ENCODE measurements at regions not wholly inside any gene's neighbourhood (a gene's known extent, or its start where the extent isn't known, plus 50 kb on each side); places are given as distances from the start of the nearest gene placed in this dataset.

GRCh38 chr11:37597776-37598175 lies 999.7 kb upstream of the RAG2 start:
- Mint-ChIP-seq H3K9me3 (ENCODE audit: low read depth) (peaks cover 6% of the 10 kb centered on the region), H3K27ac (ENCODE audit: unreplicated experiment) (no peak overlapping the region), H3K36me3 (ENCODE audit: low read depth) (peaks cover 2% of the 10 kb centered on the region), H3K4me3 (ENCODE audit: unreplicated experiment) (no peak overlapping the region), H3K4me1 (ENCODE audit: low read depth) (no peaks in the 10 kb centered on the region), H3K27me3 (ENCODE audit: low read depth) (no peaks in the 10 kb centered on the region)
- TF ChIP-seq CTCF (IDR thresholded peaks at IDR 0.05): no peak
- no peak for DNase-seq (ENCODE audit: low spot score)

GRCh38 chr11:37595845-37596244 lies 997.8 kb upstream of the RAG2 start:
- H3K27me3 Mint-ChIP-seq (ENCODE audit: low read depth): no peaks in the 10 kb centered on the region
- H3K9me3 Mint-ChIP-seq (ENCODE audit: low read depth): no peaks in the 10 kb centered on the region
- no peaks in the 10 kb centered on the region for H3K36me3 Mint-ChIP-seq (ENCODE audit: low read depth)
- no peak for DNase-seq (ENCODE audit: low spot score)
- TF ChIP-seq CTCF (IDR thresholded peaks at IDR 0.05): no peak
- H3K27ac Mint-ChIP-seq (ENCODE audit: unreplicated experiment): no peak overlapping the region
- H3K4me1 Mint-ChIP-seq (ENCODE audit: low read depth): no peaks in the 10 kb centered on the region
- H3K4me3 Mint-ChIP-seq (ENCODE audit: unreplicated experiment): no peak overlapping the region

GRCh38 chr11:37574361-37574760 lies 976.3 kb upstream of the RAG2 start:
- no peaks in the 10 kb centered on the region for H3K27me3 Mint-ChIP-seq (ENCODE audit: low read depth)
- H3K27ac Mint-ChIP-seq (ENCODE audit: unreplicated experiment): no peak overlapping the region
- H3K4me3 Mint-ChIP-seq (ENCODE audit: unreplicated experiment): no peak overlapping the region
- H3K36me3 Mint-ChIP-seq (ENCODE audit: low read depth): no peaks in the 10 kb centered on the region
- no peak for TF ChIP-seq CTCF (IDR thresholded peaks at IDR 0.05)
- peaks cover 6% of the 10 kb centered on the region for H3K9me3 Mint-ChIP-seq (ENCODE audit: low read depth)
- no peaks in the 10 kb centered on the region for H3K4me1 Mint-ChIP-seq (ENCODE audit: low read depth)
- DNase-seq (ENCODE audit: low spot score): no peak

- Mint-ChIP-seq H3K4me1 (ENCODE audit: low read depth) (no peaks in the 10 kb centered on the region), H3K36me3 (ENCODE audit: low read depth) (no peaks in the 10 kb centered on the region), H3K27ac (ENCODE audit: unreplicated experiment) (no peak overlapping the region), H3K27me3 (ENCODE audit: low read depth) (no peaks in the 10 kb centered on the region), H3K9me3 (ENCODE audit: low read depth) (peaks cover 6% of the 10 kb centered on the region), H3K4me3 (ENCODE audit: unreplicated experiment) (no peak overlapping the region)
- TF ChIP-seq CTCF (IDR thresholded peaks at IDR 0.05): no peak
- DNase-seq (ENCODE audit: low spot score): no peak
Observed at GRCh38 chr11:37572491-37573171, 974.6 kb upstream of the RAG2 start.

GRCh38 chr11:37571246-37571645 lies 973.2 kb upstream of the RAG2 start:
- DNase-seq (ENCODE audit: low spot score): no peak
- H3K36me3 Mint-ChIP-seq (ENCODE audit: low read depth): no peaks in the 10 kb centered on the region

More at GRCh38 chr11:37571246-37571645, 973.2 kb upstream of the RAG2 start:
- H3K9me3 Mint-ChIP-seq (ENCODE audit: low read depth): peaks cover 6% of the 10 kb centered on the region
- H3K4me1 Mint-ChIP-seq (ENCODE audit: low read depth): no peaks in the 10 kb centered on the region
- H3K27me3 Mint-ChIP-seq (ENCODE audit: low read depth): no peaks in the 10 kb centered on the region
- no peak overlapping the region for H3K27ac Mint-ChIP-seq (ENCODE audit: unreplicated experiment)
- TF ChIP-seq CTCF (IDR thresholded peaks at IDR 0.05): no peak
- H3K4me3 Mint-ChIP-seq (ENCODE audit: unreplicated experiment): no peak overlapping the region

Data from chondrocyte (in vitro differentiated cells).